ENCODE measurements at regions not wholly inside any gene's neighbourhood (a gene's known extent, or its start where the extent isn't known, plus 50 kb on each side); places are given as distances from the start of the nearest gene placed in this dataset.

DNA sequence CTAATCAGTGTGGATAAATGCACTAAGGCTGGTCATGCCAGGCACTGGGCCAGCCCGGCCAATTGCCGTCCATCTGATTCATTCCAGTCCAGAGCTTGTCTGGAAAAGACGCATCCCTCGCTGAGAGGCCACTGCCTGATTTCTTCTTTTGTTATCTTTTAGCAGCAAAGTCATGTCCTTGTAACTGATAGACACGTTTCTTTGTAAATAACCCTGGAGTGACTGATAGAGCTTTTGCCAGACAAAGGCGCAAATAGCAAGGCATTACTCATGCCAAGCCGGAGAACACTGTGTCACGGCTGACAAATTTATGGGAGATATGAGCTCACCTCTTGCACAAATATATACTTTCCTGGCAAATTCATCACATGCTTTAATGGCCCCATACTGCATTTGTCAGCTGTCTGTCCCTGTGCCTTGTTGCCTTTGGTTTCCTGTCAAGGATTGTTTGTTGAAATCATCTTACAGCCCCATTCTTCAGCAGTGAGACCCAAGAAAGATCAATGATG lies 164.4 kb downstream of the ETAA1 start:
- TF ChIP-seq, protein P1, sequence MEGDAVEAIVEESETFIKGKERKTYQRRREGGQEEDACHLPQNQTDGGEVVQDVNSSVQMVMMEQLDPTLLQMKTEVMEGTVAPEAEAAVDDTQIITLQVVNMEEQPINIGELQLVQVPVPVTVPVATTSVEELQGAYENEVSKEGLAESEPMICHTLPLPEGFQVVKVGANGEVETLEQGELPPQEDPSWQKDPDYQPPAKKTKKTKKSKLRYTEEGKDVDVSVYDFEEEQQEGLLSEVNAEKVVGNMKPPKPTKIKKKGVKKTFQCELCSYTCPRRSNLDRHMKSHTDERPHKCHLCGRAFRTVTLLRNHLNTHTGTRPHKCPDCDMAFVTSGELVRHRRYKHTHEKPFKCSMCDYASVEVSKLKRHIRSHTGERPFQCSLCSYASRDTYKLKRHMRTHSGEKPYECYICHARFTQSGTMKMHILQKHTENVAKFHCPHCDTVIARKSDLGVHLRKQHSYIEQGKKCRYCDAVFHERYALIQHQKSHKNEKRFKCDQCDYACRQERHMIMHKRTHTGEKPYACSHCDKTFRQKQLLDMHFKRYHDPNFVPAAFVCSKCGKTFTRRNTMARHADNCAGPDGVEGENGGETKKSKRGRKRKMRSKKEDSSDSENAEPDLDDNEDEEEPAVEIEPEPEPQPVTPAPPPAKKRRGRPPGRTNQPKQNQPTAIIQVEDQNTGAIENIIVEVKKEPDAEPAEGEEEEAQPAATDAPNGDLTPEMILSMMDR (IDR thresholded peaks at IDR 0.05), result no peak
- TF ChIP-seq, protein P2, sequence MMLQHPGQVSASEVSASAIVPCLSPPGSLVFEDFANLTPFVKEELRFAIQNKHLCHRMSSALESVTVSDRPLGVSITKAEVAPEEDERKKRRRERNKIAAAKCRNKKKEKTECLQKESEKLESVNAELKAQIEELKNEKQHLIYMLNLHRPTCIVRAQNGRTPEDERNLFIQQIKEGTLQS (CRISPR knock-in tag; conservative IDR thresholded peaks at IDR 0.05), result no peak
- no peak for TF ChIP-seq ELF4 (CRISPR knock-in tag; IDR thresholded peaks at IDR 0.05; ENCODE audit: low read depth)
- TF ChIP-seq TP53 (CRISPR knock-in tag; IDR thresholded peaks at IDR 0.05), result no peak
- no peak for TF ChIP-seq RELA (CRISPR knock-in tag; IDR thresholded peaks at IDR 0.05; ENCODE audit: borderline replicate concordance)
- no peak for TF ChIP-seq ZBTB21 (CRISPR knock-in tag; IDR thresholded peaks at IDR 0.05; ENCODE audit: borderline replicate concordance)
- TF ChIP-seq, protein P3, sequence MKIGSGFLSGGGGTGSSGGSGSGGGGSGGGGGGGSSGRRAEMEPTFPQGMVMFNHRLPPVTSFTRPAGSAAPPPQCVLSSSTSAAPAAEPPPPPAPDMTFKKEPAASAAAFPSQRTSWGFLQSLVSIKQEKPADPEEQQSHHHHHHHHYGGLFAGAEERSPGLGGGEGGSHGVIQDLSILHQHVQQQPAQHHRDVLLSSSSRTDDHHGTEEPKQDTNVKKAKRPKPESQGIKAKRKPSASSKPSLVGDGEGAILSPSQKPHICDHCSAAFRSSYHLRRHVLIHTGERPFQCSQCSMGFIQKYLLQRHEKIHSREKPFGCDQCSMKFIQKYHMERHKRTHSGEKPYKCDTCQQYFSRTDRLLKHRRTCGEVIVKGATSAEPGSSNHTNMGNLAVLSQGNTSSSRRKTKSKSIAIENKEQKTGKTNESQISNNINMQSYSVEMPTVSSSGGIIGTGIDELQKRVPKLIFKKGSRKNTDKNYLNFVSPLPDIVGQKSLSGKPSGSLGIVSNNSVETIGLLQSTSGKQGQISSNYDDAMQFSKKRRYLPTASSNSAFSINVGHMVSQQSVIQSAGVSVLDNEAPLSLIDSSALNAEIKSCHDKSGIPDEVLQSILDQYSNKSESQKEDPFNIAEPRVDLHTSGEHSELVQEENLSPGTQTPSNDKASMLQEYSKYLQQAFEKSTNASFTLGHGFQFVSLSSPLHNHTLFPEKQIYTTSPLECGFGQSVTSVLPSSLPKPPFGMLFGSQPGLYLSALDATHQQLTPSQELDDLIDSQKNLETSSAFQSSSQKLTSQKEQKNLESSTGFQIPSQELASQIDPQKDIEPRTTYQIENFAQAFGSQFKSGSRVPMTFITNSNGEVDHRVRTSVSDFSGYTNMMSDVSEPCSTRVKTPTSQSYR (CRISPR knock-in tag; IDR thresholded peaks at IDR 0.05), result no peak
- TF ChIP-seq, protein P4, sequence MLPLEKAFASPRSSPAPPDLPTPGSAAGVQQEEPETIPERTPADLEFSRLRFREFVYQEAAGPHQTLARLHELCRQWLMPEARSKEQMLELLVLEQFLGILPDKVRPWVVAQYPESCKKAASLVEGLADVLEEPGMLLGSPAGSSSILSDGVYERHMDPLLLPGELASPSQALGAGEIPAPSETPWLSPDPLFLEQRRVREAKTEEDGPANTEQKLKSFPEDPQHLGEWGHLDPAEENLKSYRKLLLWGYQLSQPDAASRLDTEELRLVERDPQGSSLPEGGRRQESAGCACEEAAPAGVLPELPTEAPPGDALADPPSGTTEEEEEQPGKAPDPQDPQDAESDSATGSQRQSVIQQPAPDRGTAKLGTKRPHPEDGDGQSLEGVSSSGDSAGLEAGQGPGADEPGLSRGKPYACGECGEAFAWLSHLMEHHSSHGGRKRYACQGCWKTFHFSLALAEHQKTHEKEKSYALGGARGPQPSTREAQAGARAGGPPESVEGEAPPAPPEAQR (CRISPR knock-in tag; IDR thresholded peaks at IDR 0.05), result no peak
- no peak for TF ChIP-seq SMAD3 (CRISPR knock-in tag; IDR thresholded peaks at IDR 0.05; ENCODE audit: borderline replicate concordance)
- no peak for TF ChIP-seq CREM (CRISPR knock-in tag; IDR thresholded peaks at IDR 0.05)
- TF ChIP-seq ZNF317 (CRISPR knock-in tag; IDR thresholded peaks at IDR 0.05; ENCODE audit: borderline replicate concordance, low read depth), result no peak
- TF ChIP-seq, protein P5, sequence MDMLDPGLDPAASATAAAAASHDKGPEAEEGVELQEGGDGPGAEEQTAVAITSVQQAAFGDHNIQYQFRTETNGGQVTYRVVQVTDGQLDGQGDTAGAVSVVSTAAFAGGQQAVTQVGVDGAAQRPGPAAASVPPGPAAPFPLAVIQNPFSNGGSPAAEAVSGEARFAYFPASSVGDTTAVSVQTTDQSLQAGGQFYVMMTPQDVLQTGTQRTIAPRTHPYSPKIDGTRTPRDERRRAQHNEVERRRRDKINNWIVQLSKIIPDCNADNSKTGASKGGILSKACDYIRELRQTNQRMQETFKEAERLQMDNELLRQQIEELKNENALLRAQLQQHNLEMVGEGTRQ (CRISPR knock-in tag; IDR thresholded peaks at IDR 0.05), result no peak
- TF ChIP-seq CREB1 (CRISPR knock-in tag; IDR thresholded peaks at IDR 0.05), result no peak
